ENCODE measurements at regions not wholly inside any gene's neighbourhood (a gene's known extent, or its start where the extent isn't known, plus 50 kb on each side); places are given as distances from the start of the nearest gene placed in this dataset.

- WGBS = 97% methylated on average over 8 of the region's 8 CpGs
- no peak for DNase-seq (ENCODE audit: extremely low spot score)
- H3K27ac ChIP-seq (ENCODE audit: low read depth) = no peak overlapping the region
Observed at GRCh38 chr10:43869669-43870322, 221.1 kb upstream of the ZNF32 start.

GRCh38 chr10:43868952-43869351 is 220.3 kb upstream of the ZNF32 start:
- H3K4me1 ChIP-seq (ENCODE audit: insufficient read depth) = no peaks in the 10 kb centered on the region
- H3K4me3 ChIP-seq (ENCODE audit: low read depth, low read length) = no peak overlapping the region
- no peak for DNase-seq (ENCODE audit: extremely low spot score)
- no peak overlapping the region for H3K27ac ChIP-seq (ENCODE audit: low read depth)
- over 99% methylated on average over 6 of the region's 6 CpGs for WGBS
- H3K36me3 ChIP-seq (ENCODE audit: insufficient read depth) = no peaks in the 10 kb centered on the region

More at GRCh38 chr10:43869669-43870322, 221.1 kb upstream of the ZNF32 start:
- no peak overlapping the region for H3K4me3 ChIP-seq (ENCODE audit: low read depth, low read length)
- no peaks in the 10 kb centered on the region for H3K4me1 ChIP-seq (ENCODE audit: insufficient read depth)
- no peaks in the 10 kb centered on the region for H3K36me3 ChIP-seq (ENCODE audit: insufficient read depth)

- peak; percentile 47 for DNase-seq (ENCODE audit: extremely low spot score)
- Histone ChIP-seq H3K4me1 (ENCODE audit: insufficient read depth) (no peaks in the 10 kb centered on the region), H3K4me3 (ENCODE audit: low read depth, low read length) (no peak overlapping the region), H3K36me3 (ENCODE audit: insufficient read depth) (no peaks in the 10 kb centered on the region), H3K27ac (ENCODE audit: low read depth) (no peak overlapping the region)
- WGBS = 73% methylated on average over 16 of the region's 16 CpGs
Observed at GRCh38 chr10:43867667-43868565, 219.2 kb upstream of the ZNF32 start.

- 92% methylated on average over 7 of the region's 7 CpGs for WGBS
- no peaks in the 10 kb centered on the region for H3K36me3 ChIP-seq (ENCODE audit: insufficient read depth)
- H3K4me3 ChIP-seq (ENCODE audit: low read depth, low read length) = no peak overlapping the region
- no peak overlapping the region for H3K27ac ChIP-seq (ENCODE audit: low read depth)
- DNase-seq (ENCODE audit: extremely low spot score) = no peak
- no peaks in the 10 kb centered on the region for H3K4me1 ChIP-seq (ENCODE audit: insufficient read depth)
Observed at GRCh38 chr10:43867113-43867512, 218.4 kb upstream of the ZNF32 start.

GRCh38 chr10:43866712-43867111 is 218.0 kb upstream of the ZNF32 start:
- Histone ChIP-seq H3K4me3 (ENCODE audit: low read depth, low read length) (no peak overlapping the region), H3K27ac (ENCODE audit: low read depth) (no peak overlapping the region), H3K4me1 (ENCODE audit: insufficient read depth) (no peaks in the 10 kb centered on the region), H3K36me3 (ENCODE audit: insufficient read depth) (no peaks in the 10 kb centered on the region)
- WGBS = 86% methylated on average over 6 of the region's 6 CpGs
- no peak for DNase-seq (ENCODE audit: extremely low spot score)

- WGBS = 60% methylated on average over 13 of the region's 13 CpGs
- DNase-seq (ENCODE audit: extremely low spot score) = no peak
- Histone ChIP-seq H3K4me3 (ENCODE audit: low read depth, low read length) (no peak overlapping the region), H3K27ac (ENCODE audit: low read depth) (no peak overlapping the region), H3K36me3 (ENCODE audit: insufficient read depth) (no peaks in the 10 kb centered on the region), H3K4me1 (ENCODE audit: insufficient read depth) (no peaks in the 10 kb centered on the region)
Observed at GRCh38 chr10:43865265-43866135, 216.8 kb upstream of the ZNF32 start.

- no peak for DNase-seq (ENCODE audit: extremely low spot score)
- WGBS = 93% methylated on average over 6 of the region's 6 CpGs
- Histone ChIP-seq H3K27ac (ENCODE audit: low read depth) (no peak overlapping the region), H3K36me3 (ENCODE audit: insufficient read depth) (no peaks in the 10 kb centered on the region), H3K4me1 (ENCODE audit: insufficient read depth) (no peaks in the 10 kb centered on the region), H3K4me3 (ENCODE audit: low read depth, low read length) (no peak overlapping the region)
Observed at GRCh38 chr10:43864656-43865055, 216.0 kb upstream of the ZNF32 start.

- no peak overlapping the region for H3K27ac ChIP-seq (ENCODE audit: low read depth)
Observed at GRCh38 chr10:43863859-43864591, 215.3 kb upstream of the ZNF32 start.

GRCh38 chr10:43863270-43863669 is 214.6 kb upstream of the ZNF32 start:
- WGBS = 98% methylated on average over 9 of the region's 9 CpGs
- H3K27ac ChIP-seq (ENCODE audit: low read depth) = no peak overlapping the region
- no peak for DNase-seq (ENCODE audit: extremely low spot score)

More at GRCh38 chr10:43863859-43864591, 215.3 kb upstream of the ZNF32 start:
- no peak overlapping the region for H3K4me3 ChIP-seq (ENCODE audit: low read depth, low read length)
- H3K36me3 ChIP-seq (ENCODE audit: insufficient read depth) = no peaks in the 10 kb centered on the region
- WGBS = 84% methylated on average over 8 of the region's 8 CpGs
- H3K4me1 ChIP-seq (ENCODE audit: insufficient read depth) = no peaks in the 10 kb centered on the region
- no peak for DNase-seq (ENCODE audit: extremely low spot score)

GRCh38 chr10:43862756-43863155 is 214.1 kb upstream of the ZNF32 start:
- H3K27ac ChIP-seq (ENCODE audit: low read depth) = no peak overlapping the region
- WGBS = 94% methylated on average over 5 of the region's 5 CpGs
- no peak overlapping the region for H3K4me3 ChIP-seq (ENCODE audit: low read depth, low read length)
- DNase-seq (ENCODE audit: extremely low spot score) = no peak
- H3K36me3 ChIP-seq (ENCODE audit: insufficient read depth) = no peaks in the 10 kb centered on the region
- H3K4me1 ChIP-seq (ENCODE audit: insufficient read depth) = no peaks in the 10 kb centered on the region

More at GRCh38 chr10:43863270-43863669, 214.6 kb upstream of the ZNF32 start:
- H3K4me3 ChIP-seq (ENCODE audit: low read depth, low read length) = no peak overlapping the region
- H3K36me3 ChIP-seq (ENCODE audit: insufficient read depth) = no peaks in the 10 kb centered on the region
- H3K4me1 ChIP-seq (ENCODE audit: insufficient read depth) = no peaks in the 10 kb centered on the region

GRCh38 chr10:43861966-43862751 is 213.5 kb upstream of the ZNF32 start:
- Histone ChIP-seq H3K36me3 (ENCODE audit: insufficient read depth) (no peaks in the 10 kb centered on the region), H3K4me3 (ENCODE audit: low read depth, low read length) (no peak overlapping the region), H3K4me1 (ENCODE audit: insufficient read depth) (no peaks in the 10 kb centered on the region), H3K27ac (ENCODE audit: low read depth) (no peak overlapping the region)
- DNase-seq (ENCODE audit: extremely low spot score) = no peak
- WGBS = 69% methylated on average over 3 of the region's 3 CpGs

GRCh38 chr10:43859016-43859525 is 210.4 kb upstream of the ZNF32 start:
- 91% methylated on average over 6 of the region's 6 CpGs for WGBS
- Histone ChIP-seq H3K4me3 (ENCODE audit: low read depth, low read length) (no peak overlapping the region), H3K4me1 (ENCODE audit: insufficient read depth) (no peaks in the 10 kb centered on the region), H3K36me3 (ENCODE audit: insufficient read depth) (no peaks in the 10 kb centered on the region), H3K27ac (ENCODE audit: low read depth) (no peak overlapping the region)
- DNase-seq (ENCODE audit: extremely low spot score) = no peak
